ENCODE measurements at regions not wholly inside any gene's neighbourhood (a gene's known extent, or its start where the extent isn't known, plus 50 kb on each side); places are given as distances from the start of the nearest gene placed in this dataset.

- TF ChIP-seq JUNB (IDR thresholded peaks at IDR 0.05): no peak
- no peak for TF ChIP-seq POLR2A (IDR thresholded peaks at IDR 0.05; ENCODE audit: low read length)
- TF ChIP-seq EP300 (IDR thresholded peaks at IDR 0.05): no peak
These were observed 228.3 kb downstream of the BUB3 start for GRCh38 chr10:123382491-123382890.
